ENCODE measurements at regions not wholly inside any gene's neighbourhood (a gene's known extent, or its start where the extent isn't known, plus 50 kb on each side); places are given as distances from the start of the nearest gene placed in this dataset.
A peak's percentile ranks its signal among the peaks of the same experiment; 100 is the strongest.

GRCh38 chr6:23994013-23994412 is 132.0 kb upstream of the NRSN1 start (continued):
- TF ChIP-seq REST (tag by site-specific recombination; IDR thresholded peaks at IDR 0.05) (peak; percentile 82), ZBTB11 (tag by site-specific recombination; conservative IDR thresholded peaks at IDR 0.05; ENCODE audit: low read depth) (peak; percentile 75), ZNF704 (tag by site-specific recombination; IDR thresholded peaks at IDR 0.05) (peak; percentile 21; the same call in 1 of the 2 replicates), ZNF121 (tag by site-specific recombination; IDR thresholded peaks at IDR 0.05) (peak; percentile 38; the same call in 1 of the 2 replicates), ZNF221 (tag by site-specific recombination; IDR thresholded peaks at IDR 0.05; ENCODE audit: borderline replicate concordance) (peak; percentile 52; the same call in 1 of the 2 replicates), GFI1B (tag by site-specific recombination; IDR thresholded peaks at IDR 0.05) (peak; percentile 53; the same call in 1 of the 2 replicates), ZIC2 (tag by site-specific recombination; IDR thresholded peaks at IDR 0.05) (no peak), ELK4 (IDR thresholded peaks at IDR 0.05; ENCODE audit: borderline replicate concordance, low read depth, low read length) (no peak), BCL11B (tag by site-specific recombination; IDR thresholded peaks at IDR 0.05; ENCODE audit: low read depth) (no peak), ZBTB21 (tag by site-specific recombination; IDR thresholded peaks at IDR 0.05) (peak; percentile 30; the same call in 1 of the 2 replicates)

GRCh38 chr6:24004062-24004461 is 122.0 kb upstream of the NRSN1 start:
- ChIA-PET POLR2A (no interaction called here), CTCF (no interaction called here)
- TF ChIP-seq REPIN1 (tag by site-specific recombination; IDR thresholded peaks at IDR 0.05; ENCODE audit: low read depth) = no peak
- no peak for TF ChIP-seq ZNF600 (tag by site-specific recombination; IDR thresholded peaks at IDR 0.05)
- no peak for TF ChIP-seq ZNF366 (tag by site-specific recombination; conservative IDR thresholded peaks at IDR 0.05)
- TF ChIP-seq ZNF175 (tag by site-specific recombination; IDR thresholded peaks at IDR 0.05) = no peak
- TF ChIP-seq RBAK (tag by site-specific recombination; IDR thresholded peaks at IDR 0.05) = no peak
- Histone ChIP-seq H3K4me3 (ENCODE audit: low read depth, low read length) (no peak overlapping the region), H3K27ac (ENCODE audit: extremely low read depth, low read depth, low read length) (no peak overlapping the region), H3K36me3 (ENCODE audit: control insufficient read depth in 2 of 2, insufficient read depth in 1 of 2, low read length in 2 of 2) (no peaks in the 10 kb centered on the region), H3K4me1 (ENCODE audit: control insufficient read depth, insufficient read depth, low read length) (no peaks in the 10 kb centered on the region), H3K9me3 (ENCODE audit: control insufficient read depth, insufficient read depth, low read depth, low read length) (no peaks in the 10 kb centered on the region)
